Neural cell (in vitro differentiated cells): ENCODE measurements at regions not wholly inside any gene's neighbourhood (a gene's known extent, or its start where the extent isn't known, plus 50 kb on each side); places are given as distances from the start of the nearest gene placed in this dataset.

Experiments
- POLR2AphosphoS5 ChIP-seq: IDR thresholded peaks from 2 replicates; pipeline ENCODE4 v1.6.1; 2012
- RAD21 ChIP-seq: fragments of 450-650 bp; conservative IDR thresholded peaks from 2 replicates; pipeline ENCODE4 v1.6.1; 2014; ENCODE audit warnings: antibody characterized with exemption, mild to moderate bottlenecking, moderate library complexity
- TAF1 ChIP-seq: IDR thresholded peaks from 2 replicates; pipeline ENCODE4 v1.6.1; 2012; ENCODE audit warnings: low read depth
- TF ChIP-seq, protein P1 (sequence below): fragments of 450-650 bp; IDR thresholded peaks from 2 replicates; pipeline ENCODE4 v1.5.1; 2014; ENCODE audit warnings: antibody characterized with exemption, mild to moderate bottlenecking, moderate library complexity; ENCODE audit not compliant: poor library complexity, severe bottlenecking
- TF ChIP-seq, protein P2 (sequence below): IDR thresholded peaks from 2 replicates; pipeline ENCODE4 v1.6.1; 2012; ENCODE audit warnings: borderline replicate concordance

DNA sequence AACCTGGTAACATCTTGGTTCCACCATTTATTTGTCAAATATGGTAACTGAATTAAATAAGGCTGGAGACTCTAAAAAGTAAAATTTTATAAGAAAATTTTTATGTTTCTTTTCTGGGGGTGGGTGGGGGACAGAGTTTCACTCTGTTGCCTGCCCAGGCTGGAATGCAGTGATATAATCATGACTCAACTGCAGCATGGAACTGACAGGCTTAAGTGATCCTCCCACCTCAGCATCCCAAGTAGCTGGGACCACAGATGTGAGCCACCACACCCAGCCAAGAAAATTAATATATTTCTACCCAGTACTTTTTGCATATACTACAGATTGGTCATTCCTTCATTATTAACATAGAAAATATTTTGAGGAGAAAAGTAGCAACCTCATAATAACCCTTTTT lies 216.9 kb downstream of the DEPDC1B start:
- TF ChIP-seq, protein P1, sequence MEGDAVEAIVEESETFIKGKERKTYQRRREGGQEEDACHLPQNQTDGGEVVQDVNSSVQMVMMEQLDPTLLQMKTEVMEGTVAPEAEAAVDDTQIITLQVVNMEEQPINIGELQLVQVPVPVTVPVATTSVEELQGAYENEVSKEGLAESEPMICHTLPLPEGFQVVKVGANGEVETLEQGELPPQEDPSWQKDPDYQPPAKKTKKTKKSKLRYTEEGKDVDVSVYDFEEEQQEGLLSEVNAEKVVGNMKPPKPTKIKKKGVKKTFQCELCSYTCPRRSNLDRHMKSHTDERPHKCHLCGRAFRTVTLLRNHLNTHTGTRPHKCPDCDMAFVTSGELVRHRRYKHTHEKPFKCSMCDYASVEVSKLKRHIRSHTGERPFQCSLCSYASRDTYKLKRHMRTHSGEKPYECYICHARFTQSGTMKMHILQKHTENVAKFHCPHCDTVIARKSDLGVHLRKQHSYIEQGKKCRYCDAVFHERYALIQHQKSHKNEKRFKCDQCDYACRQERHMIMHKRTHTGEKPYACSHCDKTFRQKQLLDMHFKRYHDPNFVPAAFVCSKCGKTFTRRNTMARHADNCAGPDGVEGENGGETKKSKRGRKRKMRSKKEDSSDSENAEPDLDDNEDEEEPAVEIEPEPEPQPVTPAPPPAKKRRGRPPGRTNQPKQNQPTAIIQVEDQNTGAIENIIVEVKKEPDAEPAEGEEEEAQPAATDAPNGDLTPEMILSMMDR = no peak
- TF ChIP-seq, protein P2, sequence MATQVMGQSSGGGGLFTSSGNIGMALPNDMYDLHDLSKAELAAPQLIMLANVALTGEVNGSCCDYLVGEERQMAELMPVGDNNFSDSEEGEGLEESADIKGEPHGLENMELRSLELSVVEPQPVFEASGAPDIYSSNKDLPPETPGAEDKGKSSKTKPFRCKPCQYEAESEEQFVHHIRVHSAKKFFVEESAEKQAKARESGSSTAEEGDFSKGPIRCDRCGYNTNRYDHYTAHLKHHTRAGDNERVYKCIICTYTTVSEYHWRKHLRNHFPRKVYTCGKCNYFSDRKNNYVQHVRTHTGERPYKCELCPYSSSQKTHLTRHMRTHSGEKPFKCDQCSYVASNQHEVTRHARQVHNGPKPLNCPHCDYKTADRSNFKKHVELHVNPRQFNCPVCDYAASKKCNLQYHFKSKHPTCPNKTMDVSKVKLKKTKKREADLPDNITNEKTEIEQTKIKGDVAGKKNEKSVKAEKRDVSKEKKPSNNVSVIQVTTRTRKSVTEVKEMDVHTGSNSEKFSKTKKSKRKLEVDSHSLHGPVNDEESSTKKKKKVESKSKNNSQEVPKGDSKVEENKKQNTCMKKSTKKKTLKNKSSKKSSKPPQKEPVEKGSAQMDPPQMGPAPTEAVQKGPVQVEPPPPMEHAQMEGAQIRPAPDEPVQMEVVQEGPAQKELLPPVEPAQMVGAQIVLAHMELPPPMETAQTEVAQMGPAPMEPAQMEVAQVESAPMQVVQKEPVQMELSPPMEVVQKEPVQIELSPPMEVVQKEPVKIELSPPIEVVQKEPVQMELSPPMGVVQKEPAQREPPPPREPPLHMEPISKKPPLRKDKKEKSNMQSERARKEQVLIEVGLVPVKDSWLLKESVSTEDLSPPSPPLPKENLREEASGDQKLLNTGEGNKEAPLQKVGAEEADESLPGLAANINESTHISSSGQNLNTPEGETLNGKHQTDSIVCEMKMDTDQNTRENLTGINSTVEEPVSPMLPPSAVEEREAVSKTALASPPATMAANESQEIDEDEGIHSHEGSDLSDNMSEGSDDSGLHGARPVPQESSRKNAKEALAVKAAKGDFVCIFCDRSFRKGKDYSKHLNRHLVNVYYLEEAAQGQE = no peak
- no peak for TF ChIP-seq TAF1
- no peak for TF ChIP-seq RAD21
- no peak for TF ChIP-seq POLR2AphosphoS5
